Testis (tissue), 2 donors: ENCODE measurements at regions not wholly inside any gene's neighbourhood (a gene's known extent, or its start where the extent isn't known, plus 50 kb on each side); places are given as distances from the start of the nearest gene placed in this dataset.

Experiments used
- POLR2A ChIP-seq: fragments of 450-650 bp; IDR thresholded peaks from one replicate; pipeline ENCODE4 v1.6.1; 2017; ENCODE audit warnings: antibody characterized with exemption, mild to moderate bottlenecking, moderate library complexity
- TF ChIP-seq, protein P1 (sequence below), 3 experiments: fragments of 450-650 bp in 2 of 3; fragments of 200-600 bp in 1 of 3; sonication (generic) in 1 of 3; IDR thresholded peaks; one replicate each; pipeline ENCODE4 v1.5.1; 2016 to 2019; ENCODE audit warnings: antibody characterized with exemption in 3 of 3, mild to moderate bottlenecking in 2 of 3, moderate library complexity in 1 of 3

DNA sequence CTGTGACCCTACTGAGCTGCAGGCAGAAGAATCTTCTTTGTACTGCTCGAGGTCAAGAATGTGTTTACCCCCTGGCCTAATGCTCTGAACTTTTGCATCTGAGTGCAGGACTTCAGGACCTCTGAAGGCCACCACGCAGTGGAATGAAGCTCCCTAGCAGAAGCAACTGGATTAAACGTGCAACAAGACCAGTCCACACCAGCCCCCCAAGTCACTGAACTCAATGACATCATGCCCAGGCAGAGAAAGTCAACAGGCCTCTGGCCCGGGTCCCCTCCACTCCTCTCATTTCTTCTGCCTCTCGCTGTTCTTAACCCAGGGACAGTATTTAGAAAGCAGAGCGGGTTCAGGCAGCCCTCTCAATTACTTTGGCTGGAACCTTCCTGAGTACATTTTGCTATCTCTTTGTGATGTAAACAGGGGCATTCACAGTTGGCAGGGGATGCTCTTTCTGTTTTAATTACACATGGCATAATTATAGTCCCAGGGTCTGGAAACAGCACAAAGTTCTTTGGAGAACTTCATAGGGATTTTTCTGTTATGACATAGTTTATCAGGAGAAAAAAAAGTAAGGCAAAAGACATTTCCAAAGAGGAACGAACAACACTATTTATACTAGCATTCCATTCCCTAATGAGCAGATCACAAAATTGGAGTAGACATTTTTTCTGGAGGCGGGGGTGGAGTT is 108.2 kb upstream of the SPATA31D4 start:
- TF ChIP-seq, protein P1, sequence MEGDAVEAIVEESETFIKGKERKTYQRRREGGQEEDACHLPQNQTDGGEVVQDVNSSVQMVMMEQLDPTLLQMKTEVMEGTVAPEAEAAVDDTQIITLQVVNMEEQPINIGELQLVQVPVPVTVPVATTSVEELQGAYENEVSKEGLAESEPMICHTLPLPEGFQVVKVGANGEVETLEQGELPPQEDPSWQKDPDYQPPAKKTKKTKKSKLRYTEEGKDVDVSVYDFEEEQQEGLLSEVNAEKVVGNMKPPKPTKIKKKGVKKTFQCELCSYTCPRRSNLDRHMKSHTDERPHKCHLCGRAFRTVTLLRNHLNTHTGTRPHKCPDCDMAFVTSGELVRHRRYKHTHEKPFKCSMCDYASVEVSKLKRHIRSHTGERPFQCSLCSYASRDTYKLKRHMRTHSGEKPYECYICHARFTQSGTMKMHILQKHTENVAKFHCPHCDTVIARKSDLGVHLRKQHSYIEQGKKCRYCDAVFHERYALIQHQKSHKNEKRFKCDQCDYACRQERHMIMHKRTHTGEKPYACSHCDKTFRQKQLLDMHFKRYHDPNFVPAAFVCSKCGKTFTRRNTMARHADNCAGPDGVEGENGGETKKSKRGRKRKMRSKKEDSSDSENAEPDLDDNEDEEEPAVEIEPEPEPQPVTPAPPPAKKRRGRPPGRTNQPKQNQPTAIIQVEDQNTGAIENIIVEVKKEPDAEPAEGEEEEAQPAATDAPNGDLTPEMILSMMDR (IDR thresholded peaks at IDR 0.05) = no peak
- no peak for TF ChIP-seq POLR2A
